ENCODE measurements at regions not wholly inside any gene's neighbourhood (a gene's known extent, or its start where the extent isn't known, plus 50 kb on each side); places are given as distances from the start of the nearest gene placed in this dataset.
"Not testable (repeated sequence)": the region's sequence is repeated elsewhere in the genome, so short reads cannot be mapped to it uniquely, and the experiment has no call there.

DNA sequence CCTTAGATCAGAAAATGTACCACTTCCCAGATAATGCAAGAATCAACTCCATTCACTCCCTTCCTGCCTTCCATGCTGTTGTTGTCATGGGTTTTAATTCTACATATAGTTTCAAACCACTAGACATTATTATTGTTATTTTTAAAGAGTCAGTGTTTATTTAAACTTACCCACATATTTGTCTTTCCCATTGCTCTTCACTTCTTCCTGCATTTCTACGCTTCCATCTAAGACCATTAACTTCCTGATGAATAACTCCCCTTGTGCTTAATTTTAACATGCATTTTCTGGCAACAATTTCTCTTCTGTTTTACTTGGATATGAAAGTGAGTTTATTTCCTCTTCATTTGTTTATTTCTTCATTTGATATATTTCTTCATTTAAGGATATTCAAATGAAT is 127.1 kb upstream of the FHIT start:
- DNase-seq (ENCODE audit: low read depth in 1 of 2, low spot score in 1 of 2), result no peak

DNA sequence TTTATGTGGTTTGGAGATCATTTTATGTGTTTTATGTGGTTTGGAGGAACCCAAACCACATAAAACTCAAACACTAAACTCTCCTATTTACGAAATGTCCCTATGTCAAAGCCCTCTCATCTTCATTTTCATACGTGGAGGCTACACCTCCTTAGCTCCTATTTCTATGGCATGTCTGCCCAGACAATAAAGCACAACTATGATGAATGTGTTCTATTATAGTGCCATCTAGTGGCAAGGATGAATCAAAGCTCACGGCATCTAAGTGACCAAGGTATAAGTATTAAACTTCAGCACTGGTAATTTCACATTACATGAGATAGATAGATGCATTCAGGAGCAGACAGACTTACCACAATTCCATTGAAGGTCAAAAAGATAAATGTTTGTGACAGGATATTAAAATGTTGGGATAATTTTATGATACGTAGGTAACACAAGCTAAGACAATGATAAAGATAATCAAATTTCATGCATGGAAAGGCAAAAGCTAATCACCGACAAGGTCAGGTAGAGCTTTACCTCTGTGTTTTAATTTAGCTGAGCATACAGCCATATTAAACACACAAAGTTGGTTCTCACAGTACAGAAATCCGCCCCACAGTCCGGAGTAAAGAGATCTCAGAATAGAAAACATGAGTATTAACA is 130.6 kb upstream of the FHIT start:
- DNase-seq (ENCODE audit: low read depth in 1 of 2, low spot score in 1 of 2), result peak in 1 of 2 donors; percentile 11

DNA sequence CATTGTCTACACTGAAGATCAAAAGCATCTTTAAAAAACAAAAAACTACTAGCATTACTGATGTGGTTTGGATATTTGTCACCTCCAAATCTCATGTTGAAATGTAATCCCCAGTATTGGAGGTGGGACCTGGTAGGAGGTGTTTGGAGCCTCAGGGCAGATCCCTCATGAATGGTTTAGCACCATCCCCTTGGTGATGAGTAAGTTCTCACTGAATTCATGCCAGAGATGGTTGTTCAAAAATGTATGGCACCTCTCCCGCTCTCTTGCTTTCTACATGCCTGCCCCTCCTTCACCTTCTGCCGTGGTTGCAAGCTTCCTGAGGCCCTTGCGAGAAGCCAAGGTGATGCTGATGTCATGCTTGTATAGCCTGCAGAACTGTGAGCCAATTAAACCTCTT is 136.6 kb upstream of the FHIT start:
- no peak for DNase-seq (ENCODE audit: low read depth in 1 of 2, low spot score in 1 of 2)

DNA sequence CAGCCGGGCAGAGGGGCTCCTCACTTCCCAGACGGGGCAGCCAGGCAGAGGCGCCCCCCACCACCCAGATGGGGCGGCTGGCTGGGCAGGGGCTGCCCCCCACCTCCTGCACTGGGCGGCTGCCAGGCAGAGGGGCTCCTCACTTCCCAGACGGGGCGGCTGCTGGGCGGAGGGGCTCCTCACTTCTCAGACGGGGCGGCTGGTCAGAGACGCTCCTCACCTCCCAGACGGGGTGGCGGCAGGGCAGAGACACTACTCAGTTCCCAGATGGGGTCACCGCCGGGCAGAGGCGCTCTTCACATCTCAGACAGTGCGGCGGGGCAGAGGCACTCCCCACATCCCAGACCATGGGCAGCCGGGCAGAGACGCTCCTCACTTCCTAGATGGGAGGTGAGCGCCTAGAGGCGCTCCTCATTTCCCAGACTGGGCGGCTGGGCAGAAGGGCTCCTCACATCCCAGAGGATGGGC is 142.3 kb upstream of the FHIT start:
- DNase-seq (ENCODE audit: low read depth in 1 of 2, low spot score in 1 of 2), result not testable (repeated sequence)

DNA sequence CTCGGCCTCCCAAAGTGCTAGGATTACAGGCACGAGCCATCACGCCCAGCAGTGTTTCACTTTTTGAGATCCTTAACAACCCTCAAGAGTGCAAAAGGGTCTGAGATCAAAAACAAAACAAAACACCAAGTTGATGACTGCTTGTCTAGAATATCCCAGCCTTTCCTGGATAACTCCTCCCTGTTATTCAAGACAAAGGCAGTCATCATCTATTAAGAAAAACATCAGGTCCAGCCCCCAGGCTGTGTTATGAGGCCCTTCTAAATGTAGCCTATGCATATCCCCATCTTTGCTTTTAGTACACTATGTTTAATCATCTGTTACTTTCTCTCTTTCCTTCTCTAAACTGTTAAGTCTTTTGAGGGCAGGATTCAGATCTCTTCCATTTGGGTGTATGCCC is 150.1 kb upstream of the FHIT start:
- DNase-seq (ENCODE audit: low read depth in 1 of 2, low spot score in 1 of 2), result no peak

DNA sequence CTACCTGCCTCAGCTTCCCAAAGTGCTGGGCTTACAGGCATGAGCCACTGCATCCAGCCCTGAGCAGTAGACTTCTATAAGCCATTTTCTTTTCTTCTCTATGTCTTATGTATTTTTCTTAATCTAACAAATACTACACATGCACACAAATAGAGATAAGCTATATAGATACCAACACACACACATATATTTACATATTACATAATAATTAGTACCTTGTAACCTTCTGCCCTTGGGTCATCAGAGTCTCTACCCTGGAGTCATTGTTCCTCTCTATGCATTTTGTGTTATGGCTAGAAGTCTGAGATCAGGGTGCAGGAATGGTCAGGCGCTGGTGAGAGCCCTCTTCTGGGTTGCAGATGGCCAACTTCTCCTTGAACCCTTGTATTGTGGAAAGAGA is 154.0 kb upstream of the PTPRG start:
- no peak for DNase-seq (ENCODE audit: low read depth in 1 of 2, low spot score in 1 of 2)

DNA sequence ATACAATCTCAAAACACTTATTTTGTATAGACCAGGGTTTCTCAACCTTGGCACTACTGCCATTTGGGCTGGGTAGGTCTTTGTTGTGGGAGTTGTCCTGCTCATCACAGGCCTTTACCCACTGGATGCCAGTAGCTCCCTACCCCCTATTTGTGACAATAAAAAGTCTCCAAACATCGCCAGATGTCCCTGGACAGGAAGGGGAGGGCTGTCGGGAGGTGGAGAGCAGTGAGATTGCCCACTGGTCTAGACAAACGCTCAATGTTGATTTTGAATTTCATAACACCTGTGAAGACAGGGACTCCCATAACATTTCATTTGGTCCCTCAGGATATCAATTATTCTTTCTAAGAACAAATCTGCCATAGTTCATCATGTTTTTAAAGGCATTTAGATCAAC is 151.7 kb upstream of the PTPRG start:
- DNase-seq (ENCODE audit: low read depth in 1 of 2, low spot score in 1 of 2), result no peak

DNA sequence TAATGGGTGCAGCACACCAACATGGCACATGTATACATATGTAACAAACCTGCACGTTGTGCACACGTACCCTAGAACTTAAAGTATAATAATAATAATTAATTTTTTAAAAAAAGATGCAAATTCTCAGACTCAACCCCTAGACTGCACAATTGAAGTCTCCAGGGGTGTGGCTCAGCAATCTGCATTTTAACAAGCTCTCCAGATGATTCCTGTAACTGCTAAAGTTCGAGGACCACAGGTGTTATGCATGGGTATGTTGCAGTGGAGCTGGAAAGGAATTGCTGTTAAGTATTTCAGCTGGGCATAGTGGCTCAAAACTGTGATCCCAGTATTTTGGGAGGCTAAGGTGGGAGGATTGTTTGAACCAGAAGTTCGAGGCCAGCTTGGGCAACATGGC is 151.0 kb upstream of the PTPRG start:
- not testable (repeated sequence) for DNase-seq (ENCODE audit: low read depth in 1 of 2, low spot score in 1 of 2)

DNA sequence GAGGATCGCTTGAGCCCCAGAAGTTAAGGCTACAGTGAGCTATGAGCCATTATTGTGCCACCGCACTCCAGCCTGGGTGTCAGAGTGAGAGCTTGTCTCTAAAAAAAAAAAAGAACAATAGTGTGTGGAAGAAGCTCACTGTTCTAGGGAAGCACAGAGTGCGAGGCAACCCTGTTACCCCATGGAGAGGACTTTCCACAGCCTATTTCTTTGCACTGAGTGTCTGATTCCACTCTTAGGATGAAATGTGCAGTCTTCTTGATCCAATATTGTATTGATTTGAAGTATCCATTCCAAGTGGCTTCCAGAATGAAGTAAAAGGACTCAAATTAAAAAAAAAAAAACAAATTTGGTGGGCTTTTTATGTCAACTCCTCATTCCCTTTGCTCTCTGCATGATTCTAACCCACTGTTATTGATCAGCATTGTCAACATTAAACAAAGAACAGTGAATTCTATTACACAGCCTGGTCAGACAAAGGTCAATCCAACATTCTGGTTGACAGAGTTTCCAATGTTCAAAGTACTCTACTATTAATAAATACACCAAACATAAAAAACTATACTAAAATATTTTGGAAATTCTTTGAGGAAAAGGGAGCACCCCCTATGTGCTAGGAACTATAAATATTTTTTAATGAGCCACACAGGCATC is 150.2 kb upstream of the PTPRG start:
- DNase-seq (ENCODE audit: low read depth in 1 of 2, low spot score in 1 of 2), result no peak

DNA sequence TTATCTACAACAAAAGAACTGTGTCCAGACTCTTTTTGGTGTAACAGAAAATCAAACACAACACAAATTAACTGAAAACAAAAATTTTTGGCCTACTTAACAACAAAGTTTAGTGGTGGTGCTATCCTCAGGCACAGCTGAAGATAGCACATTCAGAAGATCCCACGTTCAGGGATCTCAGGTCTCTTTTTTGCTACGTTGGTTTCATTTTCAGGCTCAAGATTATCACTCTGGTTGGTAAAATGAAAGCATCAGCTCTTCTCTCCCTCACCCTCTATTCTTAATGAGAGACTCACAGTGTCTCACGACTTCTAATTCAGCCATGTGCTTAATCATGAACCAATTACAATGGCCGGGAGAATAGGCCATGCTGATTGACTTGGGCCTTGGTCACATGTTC is 146.9 kb upstream of the PTPRG start:
- DNase-seq (ENCODE audit: low read depth in 1 of 2, low spot score in 1 of 2), result no peak

DNA sequence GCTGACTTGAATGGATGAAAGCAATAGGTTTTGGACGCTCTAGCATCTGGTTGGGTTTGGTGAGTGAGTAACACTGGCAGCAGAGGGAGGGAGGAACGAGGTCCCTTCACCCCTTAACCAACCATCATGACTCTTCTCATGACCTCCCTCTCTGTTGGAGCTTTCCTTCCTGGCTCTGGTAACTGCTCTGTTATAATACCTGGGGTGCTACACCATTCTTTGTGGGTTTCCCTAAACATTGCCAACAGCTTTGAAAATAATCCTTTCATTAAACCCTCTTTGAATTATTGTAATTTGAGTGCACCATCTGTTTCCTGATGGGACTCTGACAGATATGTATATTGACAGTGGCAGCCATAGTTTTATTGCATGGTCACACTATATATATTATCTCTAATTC is 146.2 kb upstream of the PTPRG start:
- no peak for DNase-seq (ENCODE audit: low read depth in 1 of 2, low spot score in 1 of 2)

DNA sequence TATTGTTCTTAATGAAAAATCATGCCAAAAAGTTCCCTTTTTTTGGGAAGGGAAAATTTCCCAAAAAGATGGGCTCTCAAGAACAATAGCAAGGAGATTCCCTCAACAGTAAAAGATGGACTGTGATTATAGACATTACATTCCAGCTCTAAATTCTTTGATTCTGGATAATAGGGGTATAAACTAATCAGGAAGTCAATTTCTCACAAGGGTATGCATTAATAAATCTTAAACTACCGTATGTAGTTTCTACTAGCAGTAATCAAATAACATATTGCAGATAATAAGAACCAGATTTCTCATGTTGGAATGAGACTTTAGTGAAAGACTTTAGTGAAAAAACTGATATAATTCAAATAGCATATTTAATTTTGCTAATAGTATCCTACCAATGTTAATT is 144.8 kb upstream of the PTPRG start:
- no peak for DNase-seq (ENCODE audit: low read depth in 1 of 2, low spot score in 1 of 2)

DNA sequence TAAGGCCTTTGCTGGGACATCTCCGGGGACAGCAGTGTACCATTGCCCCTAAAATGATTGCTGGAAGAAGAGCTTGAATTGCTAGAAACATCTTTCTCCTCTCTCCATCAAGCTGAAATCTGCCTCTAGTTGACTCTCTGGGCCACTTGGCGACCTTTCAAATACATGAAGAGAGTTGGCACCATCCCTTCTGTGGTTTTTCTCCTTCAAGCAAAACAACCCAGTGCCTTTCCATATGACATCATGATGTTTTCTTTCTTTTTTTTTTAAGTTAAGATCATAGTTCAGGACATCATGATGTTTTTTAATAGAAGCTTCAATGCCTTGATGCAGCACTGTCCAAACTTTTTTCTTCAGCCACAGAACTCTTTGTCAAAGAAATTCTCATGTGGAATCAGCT is 144.0 kb upstream of the PTPRG start:
- no peak for DNase-seq (ENCODE audit: low read depth in 1 of 2, low spot score in 1 of 2)

DNA sequence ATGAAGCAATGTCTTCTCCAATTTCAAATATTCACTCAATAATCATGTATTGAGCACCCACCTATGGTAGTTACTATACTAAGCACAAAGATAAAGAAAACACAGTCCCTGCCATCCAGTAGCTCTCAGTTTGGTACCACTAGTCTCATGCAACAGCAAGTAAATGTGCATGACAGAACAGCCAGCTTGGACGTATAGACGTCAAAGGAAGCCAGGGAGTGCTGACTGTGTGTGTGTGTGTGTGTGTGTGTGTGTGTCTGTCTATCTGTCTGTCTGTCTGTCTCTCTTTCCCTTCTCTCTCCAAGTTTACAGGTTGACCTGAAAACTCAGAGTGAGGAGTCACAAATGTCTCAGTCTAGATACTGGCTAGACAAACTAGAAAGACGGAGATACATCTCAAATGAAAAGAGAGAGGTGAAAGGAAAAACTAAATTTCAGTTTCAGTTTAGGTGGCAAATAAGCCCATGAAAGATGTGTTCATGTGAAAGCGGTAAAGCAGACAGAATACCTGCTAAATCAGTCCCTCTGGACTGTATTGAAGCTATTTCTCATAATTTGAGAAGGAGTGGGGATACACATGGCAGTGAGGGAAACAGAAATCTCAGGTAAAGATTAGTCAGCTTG is 141.1 kb upstream of the PTPRG start:
- DNase-seq (ENCODE audit: low read depth in 1 of 2, low spot score in 1 of 2), result no peak

DNA sequence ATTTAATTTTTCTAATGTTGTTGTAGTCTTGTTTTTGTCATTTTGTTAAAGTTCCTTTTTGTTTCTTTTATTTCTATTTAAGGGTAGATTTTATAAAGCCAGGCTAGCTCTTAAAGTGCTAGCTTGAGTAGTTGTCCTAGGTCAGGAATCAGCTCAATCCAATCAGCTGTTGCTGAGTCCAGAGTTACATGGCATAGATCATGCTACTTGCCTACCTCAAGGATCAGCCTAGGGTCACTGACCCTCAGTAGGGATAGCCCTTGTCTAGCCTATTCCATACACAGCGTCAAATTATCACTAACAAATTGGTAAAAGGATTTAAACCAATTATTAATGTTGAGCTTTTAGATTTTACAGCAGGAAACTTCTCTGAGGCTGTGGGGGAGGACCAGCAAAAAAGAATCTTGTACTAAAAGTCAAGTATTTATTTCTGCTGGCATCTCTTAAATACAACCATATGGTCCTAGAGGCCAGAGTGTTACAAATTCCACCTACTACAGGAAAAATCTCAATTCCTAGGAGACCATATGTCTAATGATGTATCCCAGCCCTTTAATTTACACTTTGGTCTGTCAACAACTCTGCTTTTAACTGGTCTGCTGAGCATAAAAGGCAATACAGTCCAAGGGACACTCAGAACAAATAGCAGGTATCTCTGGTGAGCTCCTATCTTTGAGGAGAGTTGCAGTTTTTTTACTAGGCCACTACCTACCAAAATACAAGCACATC is 138.3 kb upstream of the PTPRG start:
- no peak for DNase-seq (ENCODE audit: low read depth in 1 of 2, low spot score in 1 of 2)

DNA sequence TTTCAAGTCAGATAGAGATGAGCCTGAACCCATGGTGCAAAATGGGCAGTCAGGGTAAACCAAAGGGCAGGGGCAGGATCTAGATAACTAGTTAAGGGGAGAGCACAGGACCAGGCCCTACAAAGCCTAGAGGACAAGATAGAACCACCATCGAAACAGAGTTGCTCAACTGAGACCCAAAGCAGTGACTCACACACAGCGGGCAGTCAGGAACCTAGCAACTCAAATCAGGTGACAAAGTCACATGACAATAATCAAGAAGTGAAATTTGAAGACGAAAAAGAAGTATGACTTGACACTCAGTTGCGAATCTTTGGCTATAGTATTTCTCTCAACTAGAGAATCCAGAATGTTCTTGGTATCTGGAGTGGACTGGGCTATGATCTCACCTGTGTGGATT is 136.0 kb upstream of the PTPRG start:
- DNase-seq (ENCODE audit: low read depth in 1 of 2, low spot score in 1 of 2), result no peak

DNA sequence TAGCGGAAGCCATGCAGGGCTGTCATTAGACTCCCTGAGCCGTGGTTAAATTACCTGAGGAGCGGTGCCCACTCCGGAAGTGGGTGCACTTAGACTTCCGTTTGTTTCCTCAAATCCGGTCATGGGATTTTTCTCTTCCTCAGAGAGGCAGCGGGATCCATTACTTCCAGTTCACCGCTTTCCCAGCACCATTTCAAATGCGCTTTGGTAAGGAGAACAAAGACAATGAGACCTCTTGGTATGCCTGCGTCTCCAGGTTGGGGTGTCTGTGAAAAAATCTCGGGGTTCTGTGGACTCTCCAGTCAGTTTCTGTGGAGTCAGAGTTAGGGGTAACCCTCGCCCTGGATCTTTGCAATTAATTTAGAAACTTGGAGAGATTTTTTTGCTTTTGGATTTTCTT is 132.3 kb upstream of the PTPRG start:
- DNase-seq (ENCODE audit: low read depth in 1 of 2, low spot score in 1 of 2), result no peak

DNA sequence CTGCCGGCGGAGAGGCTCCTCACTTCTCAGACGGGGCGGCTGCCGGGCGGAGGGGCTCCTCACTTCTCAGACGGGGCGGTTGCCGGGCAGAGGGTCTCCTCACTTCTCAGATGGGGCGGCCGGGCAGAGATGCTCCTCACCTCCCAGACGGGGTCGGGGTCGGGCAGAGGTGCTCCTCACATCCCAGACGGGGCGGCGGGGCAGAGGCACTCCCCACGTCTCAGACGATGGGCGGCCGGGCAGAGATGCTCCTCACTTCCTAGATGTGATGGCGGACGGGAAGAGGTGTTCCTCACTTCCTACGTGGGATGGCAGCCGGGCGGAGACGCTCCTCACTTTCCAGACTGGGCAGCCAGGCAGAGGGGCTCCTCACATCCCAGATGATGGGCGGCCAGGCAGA is 126.5 kb upstream of the PTPRG start:
- not testable (repeated sequence) for DNase-seq (ENCODE audit: low read depth in 1 of 2, low spot score in 1 of 2)

DNA sequence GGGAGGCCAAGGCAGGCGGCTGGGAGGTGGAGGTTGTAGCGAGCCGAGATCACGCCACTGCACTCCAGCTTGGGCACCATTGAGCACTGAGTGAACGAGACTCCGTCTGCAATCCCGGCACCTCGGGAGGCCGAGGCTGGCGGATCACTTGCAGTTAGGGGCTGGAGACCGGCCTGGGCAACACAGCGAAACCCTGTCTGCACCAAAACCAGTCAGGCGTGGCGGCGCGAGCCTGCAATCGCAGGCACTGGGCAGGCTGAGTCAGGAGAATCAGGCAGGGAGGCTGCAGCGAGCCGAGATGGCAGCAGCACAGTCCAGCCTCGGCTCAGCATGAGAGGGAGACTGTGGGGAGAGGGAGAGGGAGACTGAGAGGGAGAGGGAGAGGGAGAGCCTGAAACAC is 126.0 kb upstream of the PTPRG start:
- not testable (repeated sequence) for DNase-seq (ENCODE audit: low read depth in 1 of 2, low spot score in 1 of 2)

DNA sequence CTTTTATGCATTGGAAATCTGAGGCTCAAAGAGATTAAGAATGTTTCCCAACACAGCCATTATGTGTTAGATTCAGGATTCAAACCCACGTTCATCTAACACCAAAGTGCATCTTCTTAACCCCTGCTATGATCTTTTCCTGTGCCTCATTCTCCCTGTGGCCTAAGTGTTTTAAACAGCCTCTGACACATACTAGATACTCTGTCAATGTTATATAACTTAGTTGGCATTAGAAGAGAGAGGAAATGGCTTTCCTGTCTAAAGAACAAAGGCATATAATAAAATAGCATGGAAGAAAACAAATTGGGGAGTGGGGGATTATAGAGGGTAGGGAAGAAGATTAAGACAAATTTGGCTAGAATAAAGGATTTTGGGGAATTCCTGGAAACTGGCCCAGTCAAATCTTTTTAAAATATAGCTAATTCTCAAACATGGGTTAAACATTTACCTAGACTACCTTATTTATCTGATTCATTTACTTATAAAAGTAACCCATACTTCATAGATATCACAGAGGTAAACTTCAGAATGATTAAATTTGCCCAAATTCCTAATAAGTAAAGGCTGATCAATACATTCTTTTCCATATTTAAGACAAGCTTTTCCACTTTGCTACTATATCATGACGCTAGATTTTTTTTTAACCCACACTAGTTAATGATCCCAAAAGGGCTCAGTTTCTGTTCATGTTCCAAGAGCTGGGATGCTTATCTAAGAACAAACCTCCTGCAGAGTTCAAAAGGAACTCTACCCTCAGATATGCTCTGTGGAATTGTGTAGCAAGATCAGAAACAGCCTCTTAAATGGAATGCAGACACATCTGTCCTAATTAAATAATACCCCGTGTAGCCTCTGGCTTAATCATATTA is 122.9 kb upstream of the PTPRG start:
- no peak for DNase-seq (ENCODE audit: low read depth in 1 of 2, low spot score in 1 of 2)

DNA sequence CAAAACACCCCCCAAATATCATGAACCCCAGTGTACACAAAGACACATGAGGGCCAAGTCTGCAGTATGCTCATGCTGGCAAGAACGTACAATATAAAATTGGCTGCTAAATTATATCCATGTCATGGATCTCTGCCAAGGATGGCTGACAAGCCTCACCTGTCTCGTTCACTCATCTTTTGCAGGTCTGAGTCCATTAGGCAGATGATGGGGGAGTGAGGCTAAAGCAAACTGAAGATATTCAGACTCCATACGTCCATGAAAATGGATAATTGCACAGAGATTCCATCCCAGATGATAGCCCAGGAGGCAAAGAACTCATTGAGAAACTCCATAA is 122.3 kb upstream of the PTPRG start:
- no peak for DNase-seq (ENCODE audit: low read depth in 1 of 2, low spot score in 1 of 2)
